GM21717 (cell line): ENCODE measurements at regions not wholly inside any gene's neighbourhood (a gene's known extent, or its start where the extent isn't known, plus 50 kb on each side); places are given as distances from the start of the nearest gene placed in this dataset.

Experiments
- ATAC-seq: cut with Tn5 transposase; IDR thresholded peaks from one replicate; pipeline ENCODE4 v1.9.1; 2021; ENCODE audit warnings: mild to moderate bottlenecking, moderate library complexity; ENCODE audit not compliant: unreplicated experiment

DNA sequence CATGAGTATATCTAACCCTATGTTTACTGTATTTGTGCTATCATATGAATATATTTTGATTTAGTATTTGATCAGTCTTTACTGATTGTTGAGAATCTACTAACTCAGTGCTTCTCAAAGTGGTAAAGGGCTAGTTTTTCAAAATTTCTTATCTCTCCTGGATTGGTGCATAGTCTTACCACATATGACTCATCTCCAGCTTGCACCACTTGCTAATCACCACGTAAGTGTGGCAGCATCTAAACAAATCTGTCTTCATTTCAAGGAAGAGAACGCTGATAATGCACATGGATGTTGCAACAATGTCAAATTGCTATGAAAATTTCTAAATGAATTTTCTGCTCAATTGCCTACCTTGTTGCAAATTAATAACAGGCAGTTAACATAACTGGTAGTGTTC is 299.5 kb downstream of the PAX1 start:
- no peak for ATAC-seq

DNA sequence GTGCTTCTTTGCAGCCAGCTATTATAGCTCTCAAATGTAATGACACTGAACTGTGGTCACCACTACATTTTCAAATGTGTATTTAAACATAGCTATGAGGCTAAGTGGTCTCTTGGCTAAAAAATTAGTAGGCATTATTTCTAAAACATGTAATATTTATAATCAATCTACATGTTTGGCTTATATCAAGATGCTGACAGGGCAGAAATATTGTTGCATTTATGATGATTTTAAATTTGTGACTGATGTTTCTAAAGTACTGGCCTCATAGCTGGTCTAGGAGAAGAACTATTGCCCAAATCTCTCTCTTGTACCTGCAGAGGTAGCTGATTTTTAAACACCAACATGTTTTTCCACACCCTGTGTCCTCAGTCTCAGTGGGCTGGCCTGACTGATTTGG is 298.2 kb downstream of the PAX1 start:
- no peak for ATAC-seq

DNA sequence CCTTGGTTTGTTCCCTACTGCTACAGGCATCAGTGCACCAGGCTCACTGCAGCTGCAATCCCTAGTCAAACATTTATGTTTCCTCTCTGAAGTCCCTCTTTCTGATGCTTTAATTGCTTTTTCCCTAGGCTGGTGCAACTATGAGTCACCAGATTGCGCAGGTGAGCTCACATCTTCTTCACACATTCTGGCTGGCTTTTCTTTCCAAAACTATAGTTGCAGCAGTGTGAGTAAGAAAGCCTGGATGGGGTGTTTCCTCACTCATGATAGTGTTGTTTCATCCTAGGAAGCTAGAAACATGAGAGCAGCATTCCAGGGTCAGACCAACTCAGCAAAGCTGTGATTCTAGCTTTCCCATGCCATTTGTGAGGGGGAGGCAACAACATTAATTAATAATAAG is 296.4 kb downstream of the PAX1 start:
- no peak for ATAC-seq

DNA sequence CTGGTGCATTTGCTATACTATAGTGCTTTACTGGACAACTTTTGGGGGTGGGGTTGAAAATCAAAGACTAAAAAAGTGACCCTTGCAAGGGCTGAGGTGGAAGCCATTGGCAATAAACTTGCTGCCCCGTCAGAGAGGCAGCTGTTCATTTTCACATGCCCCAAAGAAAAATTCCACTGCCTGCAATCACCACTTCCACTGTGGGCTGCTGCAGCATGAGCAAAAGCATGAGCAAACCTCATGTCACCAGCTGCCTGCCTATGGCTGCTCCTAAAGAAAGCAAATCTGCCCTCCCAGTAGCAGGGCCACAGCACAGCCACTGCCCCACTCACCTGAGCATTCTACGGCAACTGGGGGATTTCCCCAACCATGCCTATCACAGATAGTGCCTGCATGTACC is 290.0 kb downstream of the PAX1 start:
- ATAC-seq, result no peak

DNA sequence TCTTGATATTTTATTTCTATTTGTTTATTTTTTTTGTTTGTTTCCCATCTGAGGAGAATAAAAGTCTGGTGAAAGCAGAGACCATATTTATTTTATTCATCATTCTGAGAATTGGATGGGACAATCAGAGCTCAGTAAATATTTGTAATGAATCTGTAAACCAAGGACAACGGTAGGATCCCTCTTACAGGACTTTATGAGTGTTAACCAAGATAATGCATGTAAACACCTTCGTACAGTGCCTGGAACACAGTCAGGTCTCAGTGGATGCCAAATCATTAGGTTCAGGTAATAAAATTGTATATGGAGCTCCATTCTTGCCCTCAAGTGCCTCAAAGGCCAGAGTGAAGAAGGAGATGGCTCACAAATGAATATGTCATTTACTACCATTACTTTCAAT is 288.7 kb downstream of the PAX1 start:
- ATAC-seq, result no peak

DNA sequence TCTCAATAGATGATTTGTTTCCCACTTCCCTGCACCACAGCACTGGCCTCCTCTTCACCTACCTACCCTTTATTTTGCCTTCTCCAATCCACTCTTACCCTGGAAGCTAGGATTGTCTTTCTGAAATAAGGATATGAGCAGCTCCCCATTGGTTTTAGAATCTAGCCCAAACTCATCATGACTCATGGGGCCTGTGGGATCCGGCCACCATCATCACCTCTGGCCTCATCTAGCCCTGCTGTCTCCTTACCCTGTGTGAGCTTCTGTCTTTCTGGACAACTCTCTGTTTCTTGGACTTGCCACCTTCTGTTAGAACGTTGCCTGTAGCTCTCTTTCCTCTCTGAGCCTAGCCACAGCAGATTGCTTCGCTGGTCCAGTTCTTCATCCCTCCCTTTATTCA is 277.1 kb downstream of the PAX1 start:
- ATAC-seq, result no peak

DNA sequence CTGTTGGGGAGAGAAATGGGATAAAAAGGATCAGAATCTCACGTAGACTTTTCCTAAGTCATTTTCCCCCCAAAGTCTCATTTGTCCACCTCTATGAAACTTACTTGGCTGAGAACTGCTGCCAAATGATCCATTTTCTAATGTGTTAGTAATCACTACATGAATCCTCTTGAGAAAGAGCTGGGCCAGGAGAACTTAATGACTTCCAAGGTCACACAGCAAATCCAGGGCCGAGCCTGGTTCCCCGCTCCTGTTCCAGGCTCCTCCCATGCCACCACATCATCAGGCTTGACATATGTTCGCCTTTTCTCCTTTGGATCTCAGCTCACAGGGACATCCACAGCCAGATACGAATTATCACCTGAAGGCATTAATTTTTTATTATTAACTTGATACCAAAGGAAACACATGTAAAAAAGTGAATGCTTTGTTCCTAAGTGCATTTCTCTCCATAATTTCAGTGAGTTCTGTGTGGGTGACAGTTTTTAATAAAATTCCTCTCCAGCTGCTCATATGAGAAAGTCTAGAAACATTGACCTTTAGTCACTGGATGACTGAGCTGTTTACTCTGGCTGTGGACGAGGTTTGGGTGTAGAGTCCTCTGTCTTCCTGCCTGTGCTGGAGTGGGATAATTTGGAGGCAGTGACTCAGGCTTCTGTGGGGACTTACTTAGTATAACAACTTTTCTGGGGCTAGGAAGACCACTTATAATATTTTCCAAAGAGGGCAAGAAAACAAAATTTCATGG is 276.3 kb downstream of the PAX1 start:
- no peak for ATAC-seq

DNA sequence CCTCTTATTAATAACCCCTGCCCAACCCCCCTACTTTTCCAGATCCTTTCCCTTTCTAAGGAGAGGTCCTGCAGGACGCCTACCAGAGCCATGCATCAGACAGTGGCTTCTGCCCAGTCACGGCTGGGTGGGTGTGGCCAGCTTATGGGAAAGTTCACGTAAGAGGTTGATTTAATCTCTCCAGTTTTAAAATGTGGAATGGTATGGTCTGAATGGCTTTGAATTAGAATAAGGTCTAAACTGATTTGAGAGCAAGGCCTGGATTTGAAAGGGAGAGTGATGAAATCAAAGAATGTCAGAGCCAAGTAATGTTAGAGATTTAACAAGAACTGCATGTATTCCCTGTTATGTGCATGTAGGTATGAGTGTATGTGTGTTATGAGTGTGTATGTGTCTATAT is 275.7 kb downstream of the PAX1 start:
- no peak for ATAC-seq

DNA sequence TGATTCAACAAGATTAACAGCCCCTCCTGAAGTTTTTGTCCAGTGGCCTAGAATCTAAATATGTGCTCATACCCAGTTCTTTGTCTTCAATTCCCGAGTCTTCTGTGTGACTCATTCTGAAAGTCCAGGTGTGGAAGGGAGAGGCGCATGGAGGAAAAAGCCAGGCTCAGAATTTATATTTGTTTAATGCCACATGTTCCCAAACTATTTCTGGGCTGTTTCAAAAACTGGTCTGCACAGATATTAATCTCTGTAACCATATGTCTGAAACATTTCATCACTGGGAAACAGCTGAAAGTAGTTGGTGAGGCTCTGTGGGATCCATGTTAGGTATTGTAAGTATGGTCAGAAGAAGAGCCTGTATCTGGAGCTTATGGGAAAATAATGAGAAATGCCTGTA is 266.0 kb downstream of the PAX1 start:
- no peak for ATAC-seq

DNA sequence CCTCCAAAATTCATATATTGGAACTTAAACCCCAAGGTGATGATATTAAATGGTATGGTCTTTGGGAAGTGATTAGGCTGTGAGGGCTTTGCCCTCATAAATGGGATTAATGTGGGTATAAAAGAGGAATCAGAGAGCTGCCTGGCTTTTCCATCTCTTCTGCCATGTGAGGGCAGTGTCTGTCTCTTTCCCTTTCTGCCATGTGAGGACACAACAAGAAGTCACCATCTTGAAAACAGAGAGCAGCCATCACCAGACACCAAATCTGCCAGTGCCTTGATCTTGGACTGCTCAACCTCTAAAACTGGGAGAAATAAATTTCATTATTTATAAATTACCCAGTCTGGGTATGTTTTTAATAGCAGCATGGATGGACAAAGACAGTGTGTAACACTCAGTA is 263.0 kb downstream of the PAX1 start:
- ATAC-seq, result no peak

DNA sequence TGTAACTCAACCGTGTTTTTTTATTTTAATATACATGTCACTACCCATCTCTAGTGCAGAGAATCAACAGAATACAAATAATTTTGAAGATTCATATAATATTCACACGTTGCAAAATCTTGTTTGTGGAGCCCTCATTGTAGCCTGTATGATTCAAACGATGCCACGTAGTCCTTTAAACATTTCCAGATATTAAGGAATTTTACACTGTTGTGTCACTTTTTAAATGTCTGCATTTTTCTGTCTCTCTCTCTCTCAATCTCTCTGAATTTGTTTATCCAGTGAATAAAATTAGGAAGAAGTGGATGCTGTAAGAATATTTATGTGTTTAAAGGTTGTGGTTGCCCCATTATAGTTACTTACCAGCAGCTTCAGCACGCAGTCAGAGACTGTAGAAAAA is 262.0 kb downstream of the PAX1 start:
- no peak for ATAC-seq

DNA sequence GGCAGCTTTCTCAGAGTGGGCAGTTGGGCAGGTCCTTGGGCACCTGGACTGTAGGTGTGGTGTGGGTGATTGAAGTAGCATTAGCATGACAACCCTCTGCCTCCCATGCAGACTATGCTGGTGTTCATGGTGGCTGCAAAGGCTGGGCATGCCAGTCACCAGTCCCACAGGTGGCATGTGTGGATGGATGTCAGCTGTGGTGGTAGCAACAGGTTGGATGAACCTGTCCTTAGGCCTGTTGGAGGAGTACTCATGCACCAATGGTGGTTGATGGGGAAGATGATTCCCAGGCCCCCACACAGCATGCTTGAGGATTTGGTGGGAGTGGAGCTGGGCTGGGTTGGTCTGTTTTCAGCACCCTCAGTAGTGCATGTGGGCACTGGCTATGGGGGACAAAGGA is 251.1 kb downstream of the PAX1 start:
- ATAC-seq, result no peak

DNA sequence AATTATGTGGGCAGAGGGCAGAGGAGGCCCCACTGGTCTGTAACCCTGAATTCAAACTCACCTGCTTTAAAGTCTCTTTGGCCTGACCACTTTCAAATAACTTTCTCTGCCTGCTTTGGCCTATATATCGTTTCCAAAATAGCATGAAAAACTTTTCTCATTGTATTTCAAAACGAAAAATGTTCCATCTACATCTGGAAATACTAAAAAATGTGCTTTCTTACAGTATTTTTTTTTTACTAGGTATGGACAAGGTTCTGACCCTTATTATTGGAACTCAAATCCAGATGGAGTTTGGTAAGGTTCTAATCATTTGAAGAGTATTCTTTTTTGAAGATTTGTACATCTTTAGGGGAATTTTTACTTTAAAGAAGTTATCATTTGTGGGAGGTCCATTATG is 241.9 kb downstream of the PAX1 start:
- no peak for ATAC-seq

DNA sequence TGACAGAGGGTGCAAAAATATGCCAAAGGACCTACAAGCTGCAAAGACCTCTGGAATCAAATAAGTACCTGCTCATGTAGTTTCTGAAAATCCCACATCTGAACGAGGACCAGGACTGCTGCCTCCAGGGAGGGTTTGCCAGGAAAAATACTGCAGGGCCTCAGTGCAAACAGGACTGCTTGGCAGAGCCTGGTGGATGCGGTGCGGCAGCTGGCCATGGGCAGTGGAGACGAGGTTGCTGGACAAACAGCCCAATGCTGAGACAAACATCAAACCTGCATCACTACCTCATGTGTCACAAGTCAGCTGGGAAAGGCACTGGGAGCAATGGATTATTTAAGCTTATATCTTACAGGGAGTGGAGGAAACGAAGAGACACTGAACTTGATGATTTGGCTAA is 238.8 kb downstream of the PAX1 start:
- ATAC-seq, result no peak

DNA sequence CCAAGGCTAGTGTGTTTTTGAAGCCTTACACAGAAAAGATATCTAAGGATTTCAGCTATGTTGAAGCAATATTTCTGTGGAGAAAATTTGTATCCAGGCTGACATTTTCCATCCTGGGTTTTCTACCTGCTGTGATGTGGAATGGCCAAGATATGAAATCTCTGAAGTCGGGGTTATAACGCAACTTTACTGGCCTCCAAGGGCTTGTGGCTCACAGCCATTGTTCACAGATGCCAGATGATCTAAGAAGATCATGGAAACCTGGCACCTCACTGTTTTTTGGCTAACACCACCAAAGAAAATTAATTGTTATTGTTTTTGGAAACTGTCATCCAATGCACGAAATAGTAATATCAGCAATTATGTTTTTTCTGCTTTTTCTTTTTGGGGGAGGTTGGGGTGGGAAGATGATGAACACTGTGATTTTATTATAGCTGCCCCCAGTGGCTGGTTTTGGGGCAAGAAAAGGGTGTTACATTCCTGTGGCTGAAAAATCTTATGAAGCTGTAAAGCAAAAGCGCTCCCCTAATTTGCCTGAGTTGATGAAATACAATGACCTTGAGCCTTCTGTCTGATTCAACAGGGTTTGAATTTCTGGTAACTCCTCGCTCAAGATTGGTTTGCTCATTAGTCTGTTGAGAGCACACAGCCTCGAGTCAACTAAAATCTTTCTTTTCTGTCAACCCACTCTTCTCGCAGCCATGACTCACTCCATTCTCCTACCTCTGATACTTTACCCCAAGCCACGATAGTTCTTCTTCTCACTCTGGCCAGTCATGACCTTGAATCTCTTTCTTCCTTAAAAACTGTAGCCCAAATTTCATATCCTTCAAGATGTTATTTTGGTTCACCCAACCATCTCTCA is 236.7 kb downstream of the PAX1 start:
- no peak for ATAC-seq

DNA sequence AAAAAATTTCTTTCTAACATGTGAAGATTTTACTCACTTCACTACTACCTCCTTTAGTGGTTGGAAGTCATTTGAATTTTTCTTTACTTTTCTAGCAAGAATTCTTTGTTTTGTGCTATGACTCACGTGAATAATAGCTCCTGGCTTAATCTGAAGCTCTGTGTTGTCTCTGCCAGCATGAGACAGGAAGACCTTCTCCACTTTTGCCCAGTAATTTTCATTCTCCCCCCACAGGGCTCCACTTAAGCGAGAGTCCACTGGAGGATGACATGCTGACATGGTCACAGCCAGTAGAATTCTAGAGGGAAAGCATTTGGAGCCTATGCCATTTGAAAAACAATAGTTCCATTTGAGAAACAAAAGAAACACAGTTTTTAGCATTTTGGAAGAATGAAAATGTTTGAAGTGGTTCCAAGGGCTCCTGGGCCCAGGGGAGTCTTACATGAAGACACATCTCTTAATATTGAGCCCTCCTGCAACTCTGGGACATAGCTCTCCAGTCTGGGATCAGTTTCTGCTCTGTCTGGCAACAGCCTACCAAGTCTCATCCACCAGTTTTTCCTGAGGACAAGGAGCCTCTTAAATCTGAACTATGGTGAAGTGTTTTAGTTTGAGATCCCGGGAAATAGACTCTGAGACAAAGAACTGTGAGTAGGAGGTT is 231.4 kb downstream of the PAX1 start:
- no peak for ATAC-seq

DNA sequence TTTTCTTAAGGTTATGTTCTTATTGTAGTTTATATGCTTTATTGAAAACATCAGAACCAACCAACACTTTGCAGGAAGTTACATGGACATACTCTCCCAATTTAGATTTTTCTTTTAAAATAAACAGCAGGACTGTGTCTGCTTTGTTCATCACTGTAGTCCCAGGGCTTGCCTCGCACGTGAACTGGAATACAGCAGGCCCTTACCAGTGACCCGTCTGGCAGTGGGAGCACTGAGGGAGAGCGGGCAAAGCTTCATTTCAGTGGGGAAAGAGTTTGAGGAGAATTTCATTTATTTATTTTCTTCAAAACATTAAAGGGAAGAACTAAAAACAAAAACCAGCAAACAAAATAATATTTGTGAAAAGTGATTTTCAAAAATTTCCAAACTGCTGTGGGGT is 230.8 kb downstream of the PAX1 start:
- no peak for ATAC-seq

DNA sequence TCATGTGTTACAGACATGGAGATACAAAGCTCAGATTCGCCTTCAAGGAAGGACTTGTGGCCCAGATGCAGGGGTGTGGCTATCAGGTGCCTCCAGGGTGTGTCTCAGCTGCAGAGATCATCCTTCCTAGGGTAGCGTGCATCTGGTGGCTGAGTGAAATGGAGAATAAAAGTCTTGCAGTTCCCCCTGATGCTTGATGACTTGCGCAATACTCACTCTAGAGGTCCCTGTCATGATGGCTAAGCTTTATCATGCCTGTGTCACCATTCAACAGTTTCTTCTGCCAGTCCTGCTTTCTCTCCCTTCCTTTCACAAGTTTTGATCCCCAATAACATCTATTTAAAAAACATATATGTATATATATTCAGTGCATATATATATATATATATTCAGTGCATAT is 228.1 kb downstream of the PAX1 start:
- no peak for ATAC-seq

DNA sequence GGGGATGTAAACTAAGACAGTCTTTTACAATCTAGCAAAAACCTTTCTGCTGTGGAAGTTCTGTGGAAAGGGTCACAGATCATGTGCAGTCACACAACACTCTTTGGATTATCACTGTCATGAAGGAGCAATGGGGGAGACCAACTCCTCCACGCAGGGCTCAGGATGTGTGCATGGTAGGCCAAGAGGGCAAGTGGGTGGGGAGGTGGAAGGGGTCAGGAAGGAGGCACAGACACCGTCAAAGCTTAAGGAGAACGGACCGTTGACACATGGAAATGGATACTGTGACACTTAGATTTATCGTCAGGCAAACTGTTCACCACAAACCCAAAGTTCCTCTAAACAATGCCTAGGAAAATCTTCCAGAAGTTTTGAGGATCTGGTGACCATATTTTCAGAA is 215.8 kb downstream of the PAX1 start:
- no peak for ATAC-seq

DNA sequence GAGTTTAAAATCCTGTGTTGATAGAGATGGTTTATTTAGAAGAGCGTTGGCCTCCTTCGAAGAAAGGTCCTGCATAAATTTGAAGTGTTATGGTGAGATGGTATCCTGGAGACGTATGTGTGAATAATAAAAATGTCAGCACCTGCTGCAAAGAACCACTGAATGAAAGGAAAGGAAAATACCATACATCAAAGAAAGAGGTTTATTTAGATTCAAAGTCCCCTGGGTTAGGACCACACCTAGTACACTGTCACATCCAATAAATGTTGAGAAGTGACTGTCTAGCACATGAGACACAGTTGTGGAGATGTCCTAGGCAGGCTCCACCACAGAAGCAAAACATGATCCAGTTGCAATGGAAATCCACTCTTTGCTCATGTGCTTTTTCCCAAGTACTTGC is 214.7 kb downstream of the PAX1 start:
- no peak for ATAC-seq

DNA sequence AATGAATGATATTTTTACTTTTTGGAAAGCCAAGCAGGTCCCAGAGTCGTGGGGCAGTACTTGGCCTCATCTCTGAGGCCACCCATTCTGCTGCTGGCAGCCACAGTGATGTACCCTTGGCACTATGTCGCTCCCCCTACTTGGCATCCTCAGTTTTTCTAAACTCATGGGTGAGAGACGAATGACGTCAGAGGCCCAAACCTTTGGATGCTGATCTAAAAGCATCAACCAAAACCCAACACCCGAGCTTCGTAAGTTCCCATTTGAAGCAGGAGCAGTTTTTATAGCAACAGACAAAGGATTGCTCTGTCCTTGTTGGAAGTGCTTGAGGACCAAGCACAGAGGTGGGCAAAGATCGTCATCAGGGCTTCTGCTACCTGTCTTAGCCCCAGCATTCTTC is 212.9 kb downstream of the PAX1 start:
- ATAC-seq, result no peak

DNA sequence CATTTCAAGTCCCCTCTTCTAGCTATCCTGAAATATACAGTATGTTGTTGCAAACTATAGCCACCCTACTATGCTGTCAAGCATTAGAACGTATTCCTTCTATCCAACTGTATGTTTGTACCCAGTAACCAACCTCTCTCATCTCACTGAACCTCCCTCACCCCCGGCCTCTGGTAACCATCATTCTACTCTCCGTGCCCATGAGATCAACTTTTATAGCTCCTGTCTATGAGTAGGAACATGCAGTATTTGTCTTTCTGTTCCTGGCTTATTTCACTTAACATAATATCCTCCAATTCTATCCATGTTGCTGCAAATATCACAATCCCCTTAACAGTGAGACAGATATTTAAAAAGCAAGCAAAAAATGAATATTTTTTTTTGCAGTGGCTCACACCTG is 196.9 kb downstream of the PAX1 start:
- no peak for ATAC-seq
